ENCODE measurements at regions not wholly inside any gene's neighbourhood (a gene's known extent, or its start where the extent isn't known, plus 50 kb on each side); places are given as distances from the start of the nearest gene placed in this dataset.

DNA sequence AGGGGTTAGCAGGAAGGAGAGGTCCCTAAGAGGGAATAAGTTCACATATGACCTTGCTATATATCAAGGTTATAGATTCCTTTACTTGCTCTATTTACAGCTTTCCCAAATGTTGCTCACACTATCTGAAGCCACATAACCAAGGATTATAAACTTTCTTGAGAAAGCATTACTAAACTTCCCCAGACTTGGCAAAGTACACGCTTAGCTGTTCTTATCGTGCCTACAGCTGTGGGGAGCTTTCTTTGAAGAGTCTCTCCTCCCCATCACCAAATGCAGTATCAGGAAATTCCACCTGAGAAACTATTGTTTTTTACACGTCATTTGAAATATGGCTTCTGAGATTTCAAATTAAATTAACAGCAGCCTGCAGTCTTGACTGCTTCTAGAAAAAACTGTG, 284.5 kb downstream of the CHL1 start:
- H3K9me3 ChIP-seq (ENCODE audit: control insufficient read depth, insufficient read depth, low read length): no peaks in the 10 kb centered on the region
- WGBS (ENCODE audit: insufficient coverage): 80% methylated on average over 1 of the region's 3 CpGs
- no peak overlapping the region for H3K27ac ChIP-seq (ENCODE audit: low read depth, low read length)
- H3K4me3 ChIP-seq (ENCODE audit: low read depth, low read length): no peak overlapping the region
- H3K27me3 ChIP-seq (ENCODE audit: control insufficient read depth, insufficient read depth, low read length): no peaks in the 10 kb centered on the region
- peaks cover 3% of the 10 kb centered on the region for H3K4me1 ChIP-seq (ENCODE audit: control insufficient read depth, insufficient read depth, low read length)
- DNase-seq (ENCODE audit: low read depth in 4 of 6, low spot score in 6 of 6): no peak
- no peaks in the 10 kb centered on the region for H3K36me3 ChIP-seq (ENCODE audit: control insufficient read depth, insufficient read depth, low read length)

DNA sequence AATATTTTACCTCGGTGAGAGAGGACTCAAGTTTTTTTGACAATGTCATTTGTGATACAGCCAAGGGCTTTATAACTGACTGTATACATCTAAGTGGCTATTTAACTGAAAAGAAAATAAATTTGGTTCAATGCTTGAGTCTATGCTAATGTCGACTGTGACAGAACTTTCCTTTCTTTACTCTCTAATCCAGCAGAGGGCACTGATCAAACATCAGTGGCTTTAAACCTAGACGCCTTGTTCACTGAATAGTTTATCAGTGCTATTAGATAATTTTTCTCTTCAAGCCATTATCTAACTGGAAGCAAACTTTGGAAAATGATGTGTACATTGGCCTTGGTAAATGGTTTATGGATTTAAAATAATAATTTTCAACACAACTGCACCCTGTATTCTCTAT, 285.1 kb downstream of the CHL1 start:
- Histone ChIP-seq H3K27me3 (ENCODE audit: control insufficient read depth, insufficient read depth, low read length) (no peaks in the 10 kb centered on the region), H3K36me3 (ENCODE audit: control insufficient read depth, insufficient read depth, low read length) (no peaks in the 10 kb centered on the region), H3K27ac (ENCODE audit: low read depth, low read length) (no peak overlapping the region), H3K9me3 (ENCODE audit: control insufficient read depth, insufficient read depth, low read length) (no peaks in the 10 kb centered on the region), H3K4me1 (ENCODE audit: control insufficient read depth, insufficient read depth, low read length) (peaks cover 3% of the 10 kb centered on the region), H3K4me3 (ENCODE audit: low read depth, low read length) (no peak overlapping the region)
- DNase-seq (ENCODE audit: low read depth in 4 of 6, low spot score in 6 of 6): peak in 3 of 6 donors; percentile 23 to 86 (median 57)
- WGBS (ENCODE audit: insufficient coverage): no CpG with 5 or more reads among the region's 3 CpGs

DNA sequence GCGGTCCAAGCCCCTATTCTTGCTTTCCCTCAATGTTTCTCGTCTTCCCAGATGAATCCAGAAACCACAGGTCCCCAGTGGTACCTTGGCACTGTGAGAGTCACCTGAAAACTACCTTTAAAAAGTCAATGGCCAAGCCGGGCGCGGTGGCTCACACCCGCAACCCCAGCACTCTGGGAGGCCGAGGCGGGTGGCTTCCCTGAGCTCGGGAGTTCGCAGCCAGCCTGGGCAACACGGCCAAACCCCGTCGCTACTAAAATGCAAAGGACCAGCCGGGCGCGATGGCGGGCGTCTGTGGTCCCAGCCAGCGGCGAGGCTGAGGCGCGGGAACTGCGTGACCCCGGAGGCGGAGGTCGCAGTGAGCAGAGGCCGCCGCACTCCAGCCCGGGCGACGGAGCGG, 285.9 kb downstream of the CHL1 start:
- H3K27me3 ChIP-seq (ENCODE audit: control insufficient read depth, insufficient read depth, low read length): no peaks in the 10 kb centered on the region
- H3K9me3 ChIP-seq (ENCODE audit: control insufficient read depth, insufficient read depth, low read length): no peaks in the 10 kb centered on the region
- H3K4me1 ChIP-seq (ENCODE audit: control insufficient read depth, insufficient read depth, low read length): peaks cover 3% of the 10 kb centered on the region
- no peak overlapping the region for H3K4me3 ChIP-seq (ENCODE audit: low read depth, low read length)
- no peaks in the 10 kb centered on the region for H3K36me3 ChIP-seq (ENCODE audit: control insufficient read depth, insufficient read depth, low read length)
- 97% methylated on average over 18 of the region's 32 CpGs for WGBS (ENCODE audit: insufficient coverage)
- DNase-seq (ENCODE audit: low read depth in 4 of 6, low spot score in 6 of 6): no peak
- H3K27ac ChIP-seq (ENCODE audit: low read depth, low read length): no peak overlapping the region

DNA sequence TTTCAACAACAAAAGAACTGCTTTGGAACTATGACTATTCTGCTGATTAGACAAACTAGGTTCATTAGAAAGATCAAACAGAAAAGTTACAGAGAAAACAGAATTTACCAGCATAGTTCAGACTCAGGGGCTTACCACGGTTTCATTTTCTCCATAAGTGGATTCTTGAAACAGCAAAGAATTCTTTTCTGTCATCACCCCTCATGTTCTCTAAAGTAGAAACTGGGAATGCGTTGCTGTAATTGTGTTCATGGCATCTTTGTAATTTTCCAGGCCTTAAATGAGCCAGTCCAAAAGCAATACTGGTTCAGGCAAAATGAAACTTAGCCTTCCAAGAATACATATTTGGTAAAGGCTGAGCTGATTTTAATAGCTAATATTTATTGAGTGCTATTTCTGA, 287.8 kb downstream of the CHL1 start:
- Histone ChIP-seq H3K36me3 (ENCODE audit: control insufficient read depth, insufficient read depth, low read length) (no peaks in the 10 kb centered on the region), H3K9me3 (ENCODE audit: control insufficient read depth, insufficient read depth, low read length) (no peaks in the 10 kb centered on the region), H3K4me1 (ENCODE audit: control insufficient read depth, insufficient read depth, low read length) (peaks cover 3% of the 10 kb centered on the region), H3K4me3 (ENCODE audit: low read depth, low read length) (no peak overlapping the region), H3K27me3 (ENCODE audit: control insufficient read depth, insufficient read depth, low read length) (no peaks in the 10 kb centered on the region), H3K27ac (ENCODE audit: low read depth, low read length) (no peak overlapping the region)
- no CpG with 5 or more reads among the region's 2 CpGs for WGBS (ENCODE audit: insufficient coverage)
- DNase-seq (ENCODE audit: low read depth in 4 of 6, low spot score in 6 of 6): peak in 1 of 6 donors; percentile 10

DNA sequence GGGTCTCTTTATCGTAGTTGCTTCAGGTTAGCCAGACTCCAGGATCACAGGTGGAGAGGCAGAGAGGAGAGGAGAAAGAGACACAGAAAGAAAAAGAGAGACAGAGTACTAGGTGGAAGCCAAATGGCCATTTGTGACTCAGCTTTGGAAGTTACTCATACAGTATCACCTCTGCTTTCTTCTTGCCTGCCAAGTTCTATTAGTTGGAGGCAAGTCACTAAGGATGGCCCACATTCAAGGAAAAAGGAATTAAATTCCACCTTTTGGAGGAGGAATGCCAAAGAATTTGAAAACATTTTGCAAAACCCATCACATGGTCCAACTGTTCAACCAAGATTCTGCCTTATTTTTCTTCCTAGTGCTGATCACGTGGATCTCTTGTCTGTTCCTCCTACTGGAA, 291.1 kb downstream of the CHL1 start:
- H3K4me3 ChIP-seq (ENCODE audit: low read depth, low read length): no peak overlapping the region
- no peaks in the 10 kb centered on the region for H3K27me3 ChIP-seq (ENCODE audit: control insufficient read depth, insufficient read depth, low read length)
- peaks cover 3% of the 10 kb centered on the region for H3K4me1 ChIP-seq (ENCODE audit: control insufficient read depth, insufficient read depth, low read length)
- no peaks in the 10 kb centered on the region for H3K36me3 ChIP-seq (ENCODE audit: control insufficient read depth, insufficient read depth, low read length)
- 57% methylated on average over 1 of the region's 2 CpGs for whole genome bisulfite sequencing (ENCODE audit: insufficient coverage)
- H3K27ac ChIP-seq (ENCODE audit: low read depth, low read length): no peak overlapping the region
- DNase-seq (ENCODE audit: low read depth in 4 of 6, low spot score in 6 of 6): no peak
- H3K9me3 ChIP-seq (ENCODE audit: control insufficient read depth, insufficient read depth, low read length): no peaks in the 10 kb centered on the region

DNA sequence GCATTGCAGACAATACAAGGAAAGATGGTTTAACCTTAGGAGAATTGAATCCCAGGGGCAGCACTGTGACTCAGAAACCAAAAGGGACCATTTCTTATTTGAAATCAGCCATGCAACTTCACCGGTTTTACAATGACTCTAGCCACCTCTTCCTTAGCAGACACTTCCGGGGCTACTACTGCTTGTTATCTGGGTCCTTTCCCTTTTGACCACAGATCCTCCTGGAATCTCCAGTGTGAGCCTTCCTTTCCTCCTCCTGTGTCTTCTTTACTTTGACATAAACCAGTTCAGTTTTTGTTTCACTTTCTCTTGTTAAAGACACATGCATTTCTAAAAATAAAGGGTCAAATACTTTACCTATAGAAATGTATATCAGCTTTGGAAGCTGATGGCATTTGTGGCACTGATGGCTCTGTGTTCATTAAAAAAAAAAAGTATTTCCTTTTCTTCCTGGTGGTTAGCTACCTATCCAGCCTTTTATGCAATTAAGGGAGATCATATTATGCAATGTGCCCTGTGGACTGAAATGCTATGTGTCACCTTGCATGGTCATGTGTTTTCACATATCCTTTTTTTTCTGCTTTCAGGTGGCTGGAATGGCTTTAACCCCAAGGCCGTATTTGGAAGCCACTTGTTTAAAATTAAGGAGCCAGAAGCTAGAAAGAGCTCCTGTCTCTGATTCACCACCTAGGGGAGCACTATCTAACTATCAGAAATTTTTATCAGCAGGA, 296.2 kb downstream of the CHL1 start:
- Histone ChIP-seq H3K9me3 (ENCODE audit: control insufficient read depth, insufficient read depth, low read length) (no peaks in the 10 kb centered on the region), H3K4me3 (ENCODE audit: low read depth, low read length) (no peak overlapping the region), H3K27ac (ENCODE audit: low read depth, low read length) (no peak overlapping the region), H3K27me3 (ENCODE audit: control insufficient read depth, insufficient read depth, low read length) (no peaks in the 10 kb centered on the region), H3K36me3 (ENCODE audit: control insufficient read depth, insufficient read depth, low read length) (no peaks in the 10 kb centered on the region), H3K4me1 (ENCODE audit: control insufficient read depth, insufficient read depth, low read length) (no peaks in the 10 kb centered on the region)
- 83% methylated on average over 2 of the region's 3 CpGs for WGBS (ENCODE audit: insufficient coverage)
- no peak for DNase-seq (ENCODE audit: low read depth in 4 of 6, low spot score in 6 of 6)

DNA sequence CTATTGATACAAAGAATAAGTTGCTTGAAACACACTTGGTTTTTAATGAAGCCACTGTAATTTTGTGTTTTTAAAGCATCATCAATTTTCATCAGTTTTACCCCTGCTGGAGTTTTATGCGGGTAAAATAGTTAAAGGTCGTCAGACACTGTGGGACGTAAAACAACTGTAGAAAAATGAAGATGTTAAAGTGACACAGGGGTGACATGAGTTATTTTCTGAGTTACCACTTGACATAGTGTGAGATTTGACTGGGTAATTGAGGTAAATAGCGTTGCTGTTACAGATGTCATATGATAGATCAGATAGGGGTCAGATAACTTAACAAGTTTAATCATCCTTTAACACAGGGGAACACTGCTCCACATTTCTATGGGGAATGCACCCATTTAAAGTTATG, 297.6 kb downstream of the CHL1 start:
- peak in 1 of 6 donors; percentile 33 for DNase-seq (ENCODE audit: low read depth in 4 of 6, low spot score in 6 of 6)
- H3K36me3 ChIP-seq (ENCODE audit: control insufficient read depth, insufficient read depth, low read length): no peaks in the 10 kb centered on the region
- H3K27ac ChIP-seq (ENCODE audit: low read depth, low read length): no peak overlapping the region
- H3K9me3 ChIP-seq (ENCODE audit: control insufficient read depth, insufficient read depth, low read length): no peaks in the 10 kb centered on the region
- H3K27me3 ChIP-seq (ENCODE audit: control insufficient read depth, insufficient read depth, low read length): no peaks in the 10 kb centered on the region
- H3K4me3 ChIP-seq (ENCODE audit: low read depth, low read length): no peak overlapping the region
- 70% methylated on average over 2 of the region's 4 CpGs for WGBS (ENCODE audit: insufficient coverage)
- no peaks in the 10 kb centered on the region for H3K4me1 ChIP-seq (ENCODE audit: control insufficient read depth, insufficient read depth, low read length)

DNA sequence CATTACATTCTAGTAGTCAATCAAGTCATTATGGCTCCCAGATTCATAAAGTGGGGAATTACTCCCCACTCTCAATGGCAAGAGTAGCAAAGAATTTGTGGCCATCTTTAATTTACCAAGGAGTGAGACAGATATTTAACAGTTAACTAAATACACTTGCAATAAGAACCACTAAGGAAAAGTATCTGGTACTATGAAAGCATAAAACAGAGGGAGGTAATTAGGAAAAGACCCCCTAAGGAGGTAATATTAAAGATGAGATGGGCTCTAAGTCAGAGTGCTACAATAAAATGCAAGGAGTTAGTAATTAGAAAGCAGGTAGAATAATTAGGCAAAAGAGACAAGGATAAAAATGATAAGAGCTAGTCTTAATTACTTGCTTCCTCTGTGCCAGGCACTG, 301.9 kb downstream of the CHL1 start:
- H3K27ac ChIP-seq (ENCODE audit: low read depth, low read length): no peak overlapping the region
- DNase-seq (ENCODE audit: low read depth in 4 of 6, low spot score in 6 of 6): peak in 2 of 6 donors; percentile 38 to 92
- H3K27me3 ChIP-seq (ENCODE audit: control insufficient read depth, insufficient read depth, low read length): no peaks in the 10 kb centered on the region
- H3K36me3 ChIP-seq (ENCODE audit: control insufficient read depth, insufficient read depth, low read length): no peaks in the 10 kb centered on the region
- H3K4me3 ChIP-seq (ENCODE audit: low read depth, low read length): no peak overlapping the region
- no peaks in the 10 kb centered on the region for H3K9me3 ChIP-seq (ENCODE audit: control insufficient read depth, insufficient read depth, low read length)
- no peaks in the 10 kb centered on the region for H3K4me1 ChIP-seq (ENCODE audit: control insufficient read depth, insufficient read depth, low read length)

DNA sequence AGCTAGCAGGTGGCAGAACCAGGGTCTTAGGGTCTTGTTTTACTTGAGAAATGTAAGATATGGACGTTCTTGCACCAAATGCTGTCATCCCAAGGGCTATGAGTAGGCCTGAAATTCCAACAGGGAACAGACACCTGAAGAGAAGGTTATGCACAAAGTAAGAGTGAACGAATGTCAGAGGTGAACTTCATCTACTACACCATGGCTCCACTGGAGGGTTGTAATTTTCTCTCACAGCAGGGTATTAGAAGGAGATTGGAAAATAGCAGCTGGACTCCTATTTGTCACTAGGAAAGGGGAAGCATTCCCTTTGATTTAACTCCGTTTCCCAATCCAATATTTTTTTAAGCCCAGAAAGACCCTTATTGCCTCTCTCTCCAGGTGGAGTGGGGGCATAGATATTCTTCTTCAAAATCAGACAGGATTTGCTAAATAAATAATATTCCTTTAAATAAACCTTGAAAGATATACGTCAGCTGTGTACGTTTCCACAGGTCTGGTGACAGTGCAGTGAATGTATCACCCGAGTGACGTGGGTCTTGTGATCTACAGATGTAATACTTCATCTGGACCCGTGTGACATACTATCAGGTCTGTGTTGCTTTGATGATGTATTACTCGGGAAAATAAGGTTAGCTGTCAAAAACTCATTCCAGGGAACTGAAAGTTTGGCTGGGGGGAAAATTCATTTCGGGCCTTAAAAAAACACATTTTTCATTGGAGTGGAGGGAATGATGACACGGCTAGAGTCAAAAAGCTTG, 302.6 kb downstream of the CHL1 start:
- H3K27me3 ChIP-seq (ENCODE audit: control insufficient read depth, insufficient read depth, low read length): no peaks in the 10 kb centered on the region
- no peaks in the 10 kb centered on the region for H3K9me3 ChIP-seq (ENCODE audit: control insufficient read depth, insufficient read depth, low read length)
- 85% methylated on average over 8 of the region's 11 CpGs for WGBS (ENCODE audit: insufficient coverage)
- H3K4me3 ChIP-seq (ENCODE audit: low read depth, low read length): no peak overlapping the region
- no peak overlapping the region for H3K27ac ChIP-seq (ENCODE audit: low read depth, low read length)
- no peaks in the 10 kb centered on the region for H3K36me3 ChIP-seq (ENCODE audit: control insufficient read depth, insufficient read depth, low read length)
- H3K4me1 ChIP-seq (ENCODE audit: control insufficient read depth, insufficient read depth, low read length): no peaks in the 10 kb centered on the region
- DNase-seq (ENCODE audit: low read depth in 4 of 6, low spot score in 6 of 6): peak in 1 of 6 donors; percentile 63

DNA sequence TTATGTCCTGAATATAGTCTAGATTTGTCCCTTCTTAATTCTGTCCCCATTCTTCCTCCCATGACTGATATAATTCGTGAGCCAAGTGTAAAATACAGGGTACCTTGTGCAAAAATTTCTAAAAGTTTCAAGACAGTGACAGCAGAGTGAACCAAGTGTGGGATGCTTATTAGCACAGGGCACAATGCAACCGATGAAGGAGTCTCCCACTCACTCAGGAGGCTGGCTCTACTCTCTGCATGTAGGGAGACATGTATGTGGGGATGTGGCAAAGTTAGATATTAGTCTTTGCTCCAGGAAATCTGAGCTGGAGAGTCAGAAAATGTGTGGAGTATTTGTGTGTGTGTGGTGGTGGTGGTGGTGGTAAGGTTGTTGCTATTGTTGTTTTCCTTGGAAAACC, 305.9 kb downstream of the CHL1 start:
- H3K27ac ChIP-seq (ENCODE audit: low read depth, low read length): no peak overlapping the region
- no peaks in the 10 kb centered on the region for H3K9me3 ChIP-seq (ENCODE audit: control insufficient read depth, insufficient read depth, low read length)
- no peak overlapping the region for H3K4me3 ChIP-seq (ENCODE audit: low read depth, low read length)
- DNase-seq (ENCODE audit: low read depth in 4 of 6, low spot score in 6 of 6): no peak
- no peaks in the 10 kb centered on the region for H3K4me1 ChIP-seq (ENCODE audit: control insufficient read depth, insufficient read depth, low read length)
- no peaks in the 10 kb centered on the region for H3K36me3 ChIP-seq (ENCODE audit: control insufficient read depth, insufficient read depth, low read length)
- no peaks in the 10 kb centered on the region for H3K27me3 ChIP-seq (ENCODE audit: control insufficient read depth, insufficient read depth, low read length)
- 90% methylated on average over 2 of the region's 2 CpGs for WGBS (ENCODE audit: insufficient coverage)
